NCI-H146 treated with DMSO at 0.1 percent for 48 hours (cell line): ENCODE measurements at regions not wholly inside any gene's neighbourhood (a gene's known extent, or its start where the extent isn't known, plus 50 kb on each side); places are given as distances from the start of the nearest gene placed in this dataset.

Source experiments
- DNase-seq: peaks from one replicate; lab custom pipeline; 2025; ENCODE audit not compliant: unreplicated experiment; lab: John Stamatoyannopoulos, UW

DNA sequence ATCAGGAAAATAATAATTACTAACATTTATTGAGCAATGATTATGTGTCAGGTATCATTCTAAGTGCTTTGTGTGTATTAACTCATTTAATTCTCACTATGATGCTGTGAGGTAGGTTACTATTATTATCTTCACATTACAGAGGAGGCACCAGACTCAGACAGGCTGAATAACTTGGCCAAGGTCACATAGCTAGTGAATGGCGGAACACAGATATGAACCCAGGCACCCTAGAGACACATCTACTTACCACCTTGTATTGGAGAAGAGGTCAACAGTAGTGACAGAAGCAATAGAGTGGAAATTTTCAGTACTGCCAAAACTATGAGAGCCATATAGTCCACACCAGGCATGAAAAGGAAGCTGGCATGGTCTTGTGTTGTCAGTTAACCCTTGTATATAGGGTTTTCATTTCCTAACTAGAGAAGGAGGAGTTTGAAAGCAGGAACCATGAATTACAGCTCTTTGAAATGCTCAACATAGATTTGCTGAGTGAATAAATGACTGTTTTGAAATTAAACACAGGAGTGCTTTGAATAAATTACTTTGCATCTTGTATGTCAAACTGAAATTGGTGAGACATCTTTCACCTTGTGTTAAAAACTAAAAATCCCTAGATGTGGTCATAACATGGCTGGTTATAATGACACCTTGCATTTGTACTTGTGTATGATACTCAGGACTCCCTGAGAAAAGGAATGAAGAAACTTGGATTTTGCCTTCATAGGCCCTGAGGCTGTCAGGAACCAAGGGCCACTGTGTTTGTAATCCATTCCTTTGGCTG lies 71.8 kb downstream of the RTL9 start:
- no peak for DNase-seq

- no peak for DNase-seq
These were observed 73.7 kb downstream of the RTL9 start for GRCh38 chrX:110432091-110432905.

GRCh38 chrX:110432906-110433215 lies 74.2 kb downstream of the RTL9 start:
- no peak for DNase-seq

DNA sequence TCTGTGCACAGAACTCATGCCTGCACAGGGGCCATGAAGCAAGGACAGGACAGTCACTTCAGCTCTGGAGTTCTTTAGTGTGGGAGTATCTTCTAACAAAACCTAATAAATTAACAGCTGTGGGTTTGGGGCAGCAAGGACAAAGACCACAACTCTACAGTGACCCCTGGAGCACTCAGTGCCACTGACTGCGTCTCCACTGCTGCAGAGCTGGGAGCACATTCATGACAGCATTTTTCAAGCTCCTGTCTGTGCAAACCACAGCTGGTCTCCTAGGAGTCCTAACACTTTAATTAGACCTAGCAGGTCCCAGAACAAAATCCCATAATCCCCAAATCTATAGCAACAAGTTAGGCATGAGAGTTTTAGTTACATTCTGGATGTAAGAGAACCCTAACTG lies 76.5 kb downstream of the RTL9 start:
- no peak for DNase-seq

DNA sequence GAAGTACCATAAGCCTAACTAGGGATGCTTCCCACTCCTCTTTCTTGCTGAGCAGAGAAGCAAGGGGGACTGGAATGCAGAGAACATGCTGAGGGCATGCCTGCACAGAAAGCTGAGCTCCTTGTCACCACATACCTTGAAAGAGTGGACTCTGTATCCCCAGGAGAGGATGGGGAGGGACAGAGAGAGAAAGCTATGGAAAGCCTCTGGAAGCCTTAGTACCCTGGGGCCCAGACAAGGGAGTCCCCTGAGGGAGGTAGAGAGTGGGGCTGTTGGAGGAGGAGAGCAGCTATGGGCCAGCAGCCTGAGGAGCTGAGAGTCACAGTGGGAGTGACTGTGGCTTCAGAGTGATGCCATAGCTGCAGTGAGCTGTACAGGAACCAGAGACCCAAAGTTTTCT lies 77.9 kb downstream of the RTL9 start:
- DNase-seq, result no peak

GRCh38 chrX:110437686-110438085 lies 79.0 kb downstream of the RTL9 start:
- DNase-seq, result no peak

GRCh38 chrX:110440016-110440805 lies 81.6 kb downstream of the RTL9 start:
- DNase-seq, result no peak

DNA sequence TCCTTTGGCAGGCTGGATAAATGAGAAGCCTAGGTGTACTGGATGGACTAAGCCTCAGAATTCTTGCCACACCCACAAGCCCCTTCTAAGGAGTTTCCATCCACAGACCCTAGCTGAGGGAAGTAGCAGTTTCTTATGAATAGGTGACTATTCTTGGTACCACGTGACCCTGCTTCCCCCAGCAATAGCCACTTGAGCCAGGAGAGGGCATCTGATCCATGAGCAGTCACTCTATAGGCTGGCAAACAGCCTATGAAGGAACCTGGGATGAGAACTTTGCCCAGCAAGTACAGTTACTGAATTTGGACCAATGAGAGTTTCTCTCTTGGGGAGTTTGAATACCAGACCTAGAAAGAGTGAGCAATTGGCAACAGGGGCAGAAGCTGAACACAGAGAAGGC lies 84.0 kb downstream of the RTL9 start:
- no peak for DNase-seq

GRCh38 chrX:110444996-110445395 lies 86.3 kb downstream of the RTL9 start:
- DNase-seq, result no peak

DNA sequence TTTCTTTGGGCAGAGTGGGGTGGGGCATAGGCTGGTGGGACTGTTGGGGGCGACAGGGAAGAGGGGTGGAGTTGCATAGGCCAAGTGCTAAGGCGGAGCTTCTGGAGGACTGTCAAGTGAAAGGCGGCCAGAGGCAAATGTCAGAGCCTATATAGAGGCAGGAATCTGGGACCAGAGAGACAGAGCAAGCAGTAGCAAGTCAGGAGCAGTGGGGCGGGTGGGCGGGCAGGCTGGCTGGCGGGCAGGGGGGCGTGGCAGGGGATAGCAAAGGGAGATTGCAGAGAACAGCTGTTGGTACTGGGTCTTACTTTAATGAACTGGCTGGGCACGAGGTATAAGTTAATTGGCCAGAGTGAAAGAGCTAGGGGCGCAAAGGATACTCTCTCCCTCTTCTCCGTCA lies 89.8 kb downstream of the RTL9 start:
- DNase-seq, result no peak

DNA sequence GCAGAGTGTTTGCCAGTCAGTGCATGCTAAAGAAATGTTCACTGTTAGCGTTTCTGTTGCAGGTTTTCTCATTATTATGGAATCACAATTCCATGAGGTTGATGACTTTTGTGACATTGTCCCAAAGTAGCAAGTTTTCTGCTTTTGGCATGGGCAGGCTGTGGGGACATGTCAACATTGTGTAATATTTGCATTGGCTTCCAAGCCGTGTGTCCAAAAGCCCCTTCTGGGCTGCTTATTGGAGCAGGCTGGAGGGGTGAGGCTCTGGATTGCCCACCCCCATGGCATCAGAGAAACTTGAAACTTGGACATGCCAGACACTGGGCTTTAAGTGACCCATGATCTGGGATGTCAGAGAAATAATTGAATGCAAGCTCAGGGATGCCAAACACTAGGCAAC lies 90.7 kb downstream of the RTL9 start:
- DNase-seq, result no peak

GRCh38 chrX:110450050-110450449 lies 91.4 kb downstream of the RTL9 start:
- DNase-seq, result peak; percentile 14

- DNase-seq, result no peak
These were observed 95.7 kb downstream of the RTL9 start for GRCh38 chrX:110454336-110454735.

DNA sequence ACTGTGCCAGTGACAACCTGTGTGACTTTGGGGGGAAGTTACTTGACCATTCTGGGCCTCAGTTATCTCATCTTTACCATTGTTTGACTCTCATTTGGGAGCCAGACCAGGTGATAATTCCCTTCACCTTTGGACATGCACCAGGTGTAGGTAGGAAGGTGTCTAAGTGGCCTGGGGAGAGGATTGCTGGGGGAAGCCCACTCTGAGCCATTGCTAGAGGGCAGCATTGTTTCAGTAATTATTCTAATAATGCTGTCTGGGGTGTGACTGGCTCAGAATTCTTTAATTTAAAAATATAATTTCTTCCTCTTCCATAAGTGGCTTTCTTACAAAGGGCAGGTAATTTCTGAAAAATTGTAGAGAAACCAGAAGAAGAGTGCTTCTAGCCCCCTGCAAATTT lies 104.3 kb downstream of the RTL9 start:
- no peak for DNase-seq

GRCh38 chrX:110466790-110467189 lies 108.1 kb downstream of the RTL9 start:
- no peak for DNase-seq

- no peak for DNase-seq
These were observed 113.6 kb downstream of the RTL9 start for GRCh38 chrX:110472265-110472664.

DNA sequence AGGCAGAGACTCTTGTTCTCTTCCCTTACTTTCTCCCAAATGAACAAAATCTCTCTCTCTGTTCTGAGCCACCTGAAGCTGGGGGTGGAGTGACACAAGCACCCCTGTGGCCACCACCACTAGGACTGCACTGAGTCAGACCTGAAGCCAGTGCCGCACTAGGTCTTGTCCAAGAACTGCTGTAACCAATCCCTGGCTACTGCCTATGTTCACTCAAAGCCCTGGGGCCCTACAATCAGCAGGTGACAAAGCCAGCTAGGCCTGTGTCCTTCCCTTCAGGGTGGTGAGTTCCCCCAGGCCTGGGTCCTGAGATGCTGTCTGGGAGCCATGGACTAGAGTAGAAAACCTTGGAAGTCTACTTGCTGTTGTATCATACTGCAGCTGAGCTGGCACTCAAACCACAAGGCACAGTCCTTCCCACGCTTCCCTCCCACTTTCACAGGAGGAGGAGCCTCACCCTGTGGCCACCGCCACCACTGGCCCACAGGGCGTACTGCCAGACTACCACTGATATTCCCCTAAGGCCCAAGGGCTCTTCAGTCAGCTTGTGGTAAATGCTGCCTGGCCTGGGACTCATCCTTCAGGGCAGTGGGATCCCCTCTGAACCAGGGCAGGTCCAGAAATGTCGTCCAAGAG lies 119.1 kb downstream of the RTL9 start:
- no peak for DNase-seq

- no peak for DNase-seq
These were observed 133.4 kb downstream of the RTL9 start for GRCh38 chrX:110491846-110492620.

DNA sequence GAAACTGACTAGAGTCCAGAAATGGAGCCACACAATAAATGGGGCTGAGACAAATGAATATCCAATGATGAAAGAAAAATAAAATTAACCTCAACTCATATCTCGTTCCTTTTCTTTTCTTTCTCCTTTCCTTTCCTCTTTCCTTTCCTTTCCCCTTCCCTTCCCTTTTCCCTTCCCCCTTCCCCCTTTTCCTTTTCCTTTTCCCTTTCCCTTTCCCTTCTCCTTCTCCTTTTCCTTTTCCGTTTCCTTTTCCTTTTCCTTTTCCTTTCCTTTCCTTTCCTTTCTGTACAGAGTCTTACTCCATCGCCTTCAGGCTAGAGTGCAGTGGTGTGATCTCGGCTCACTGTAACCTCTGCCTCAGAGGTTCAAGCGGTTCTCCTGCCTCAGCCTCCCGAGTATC lies 146.3 kb downstream of the RTL9 start:
- DNase-seq, result no peak

- DNase-seq, result no peak
These were observed 151.3 kb downstream of the RTL9 start for GRCh38 chrX:110509755-110510532.
